Upper lobe of left lung (tissue), 4 donors: ENCODE measurements at regions not wholly inside any gene's neighbourhood (a gene's known extent, or its start where the extent isn't known, plus 50 kb on each side); places are given as distances from the start of the nearest gene placed in this dataset.

Source experiments
- EP300 ChIP-seq, 4 donors: sonication (generic); formaldehyde crosslinking; IDR thresholded peaks; one replicate each; pipeline ENCODE4 v1.5.1; 2017; ENCODE audit warnings: antibody characterized with exemption in 4 of 4, control low read depth in 2 of 4
- POLR2A ChIP-seq, 4 donors: fragments of 450-650 bp; IDR thresholded peaks; one replicate each; pipeline ENCODE4 v1.5.1; 2016 to 2017; ENCODE audit warnings: antibody characterized with exemption in 4 of 4, mild to moderate bottlenecking in 2 of 4
- POLR2AphosphoS5 ChIP-seq, 2 donors: sonication (generic); formaldehyde crosslinking; IDR thresholded peaks; one replicate each; pipeline ENCODE4 v1.5.1; 2017; ENCODE audit warnings: antibody characterized with exemption in 2 of 2
- TF ChIP-seq, protein P1 (sequence below), 6 experiments: fragments of 450-650 bp in 4 of 6; fragments of 200-600 bp in 2 of 6; sonication (generic) in 2 of 6; IDR thresholded peaks; one replicate each; pipeline ENCODE4 v1.5.1; 2016 to 2019; ENCODE audit warnings: antibody characterized with exemption in 6 of 6

DNA sequence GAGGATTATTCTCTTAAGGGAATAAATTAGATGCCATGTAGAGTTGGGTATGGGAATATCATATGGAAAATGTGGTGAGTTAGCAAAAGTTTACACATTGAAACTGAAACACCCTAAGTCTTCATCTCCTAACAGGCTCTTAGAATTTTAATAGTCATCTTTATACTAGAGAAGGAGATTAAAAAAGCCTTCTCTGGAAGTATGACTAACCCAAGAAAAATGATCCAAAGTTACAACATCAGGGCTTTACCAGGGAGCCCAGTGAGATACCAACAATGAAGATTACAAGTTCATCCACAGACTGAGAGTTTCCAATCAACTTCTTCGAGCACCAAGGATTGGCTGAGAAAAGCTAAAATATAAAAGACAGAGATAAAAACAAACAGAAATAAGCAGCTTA, 70.0 kb upstream of the KIAA0040 start:
- no peak for TF ChIP-seq POLR2A (IDR thresholded peaks at IDR 0.05)
- TF ChIP-seq, protein P1, sequence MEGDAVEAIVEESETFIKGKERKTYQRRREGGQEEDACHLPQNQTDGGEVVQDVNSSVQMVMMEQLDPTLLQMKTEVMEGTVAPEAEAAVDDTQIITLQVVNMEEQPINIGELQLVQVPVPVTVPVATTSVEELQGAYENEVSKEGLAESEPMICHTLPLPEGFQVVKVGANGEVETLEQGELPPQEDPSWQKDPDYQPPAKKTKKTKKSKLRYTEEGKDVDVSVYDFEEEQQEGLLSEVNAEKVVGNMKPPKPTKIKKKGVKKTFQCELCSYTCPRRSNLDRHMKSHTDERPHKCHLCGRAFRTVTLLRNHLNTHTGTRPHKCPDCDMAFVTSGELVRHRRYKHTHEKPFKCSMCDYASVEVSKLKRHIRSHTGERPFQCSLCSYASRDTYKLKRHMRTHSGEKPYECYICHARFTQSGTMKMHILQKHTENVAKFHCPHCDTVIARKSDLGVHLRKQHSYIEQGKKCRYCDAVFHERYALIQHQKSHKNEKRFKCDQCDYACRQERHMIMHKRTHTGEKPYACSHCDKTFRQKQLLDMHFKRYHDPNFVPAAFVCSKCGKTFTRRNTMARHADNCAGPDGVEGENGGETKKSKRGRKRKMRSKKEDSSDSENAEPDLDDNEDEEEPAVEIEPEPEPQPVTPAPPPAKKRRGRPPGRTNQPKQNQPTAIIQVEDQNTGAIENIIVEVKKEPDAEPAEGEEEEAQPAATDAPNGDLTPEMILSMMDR (IDR thresholded peaks at IDR 0.05), result no peak
- TF ChIP-seq EP300 (IDR thresholded peaks at IDR 0.05), result no peak
- no peak for TF ChIP-seq POLR2AphosphoS5 (IDR thresholded peaks at IDR 0.05)
